Neuronal stem cell (in vitro differentiated cells): ENCODE measurements at regions not wholly inside any gene's neighbourhood (a gene's known extent, or its start where the extent isn't known, plus 50 kb on each side); places are given as distances from the start of the nearest gene placed in this dataset.

Source experiments
- DNase-seq: peaks from one replicate; pipeline ENCODE4 v3.0.0-alpha.2; 2013; ENCODE audit warnings: low spot score
- H2AFZ ChIP-seq: one replicate; pipeline ENCODE4 v1.6.1; 2013; ENCODE audit warnings: mild to moderate bottlenecking, low read length, inconsistent platforms
- H2AK5ac ChIP-seq: 2 replicates; pipeline ENCODE4 v1.6.1; 2013; ENCODE audit warnings: low read depth, mild to moderate bottlenecking, inconsistent platforms, low read length, moderate library complexity, mixed read lengths
- H2BK120ac ChIP-seq: 2 replicates; pipeline ENCODE4 v1.6.1; 2013; ENCODE audit warnings: low read depth, mild to moderate bottlenecking, inconsistent platforms, low read length, moderate library complexity, mixed read lengths
- H2BK12ac ChIP-seq: one replicate; pipeline ENCODE4 v1.6.1; 2013; ENCODE audit warnings: low read length, inconsistent platforms
- H2BK15ac ChIP-seq: 2 replicates; pipeline ENCODE4 v1.6.1; 2013; ENCODE audit warnings: mild to moderate bottlenecking, low read length, inconsistent platforms, mixed read lengths
- H2BK5ac ChIP-seq: one replicate; pipeline ENCODE4 v1.6.1; 2013; ENCODE audit warnings: inconsistent platforms, mild to moderate bottlenecking, low read length, moderate library complexity
- H3K14ac ChIP-seq: one replicate; pipeline ENCODE4 v1.6.1; 2013; ENCODE audit warnings: low read length, inconsistent platforms
- H3K18ac ChIP-seq: 2 replicates; pipeline ENCODE4 v1.6.1; 2013; ENCODE audit warnings: low read length, inconsistent platforms
- H3K23ac ChIP-seq: 2 replicates; pipeline ENCODE4 v1.6.1; 2013; ENCODE audit warnings: low read depth, mild to moderate bottlenecking, mixed read lengths, low read length, inconsistent platforms; ENCODE audit not compliant: poor library complexity
- H3K27ac ChIP-seq: replicated peaks from 3 replicates; pipeline ENCODE4 v1.5.1; 2013; ENCODE audit warnings: low read length, inconsistent platforms
- H3K27me3 ChIP-seq, 3 experiments: 2 replicates each; pipeline ENCODE4 v1.6.1; 2013; ENCODE audit warnings: low read length in 3 of 3, mild to moderate bottlenecking in 2 of 3, inconsistent platforms in 1 of 3, low read depth in 1 of 3, mixed read lengths in 1 of 3, moderate library complexity in 1 of 3; ENCODE audit not compliant: control insufficient read depth in 3 of 3, insufficient read depth in 3 of 3
- H3K36me3 ChIP-seq, 2 donors: replicated peaks in 1 of 2; 2 replicates each; pipeline ENCODE4 v1.6.1; 2013; ENCODE audit warnings: low read length in 2 of 2; ENCODE audit not compliant: control insufficient read depth in 2 of 2, insufficient read depth in 2 of 2
- H3K4ac ChIP-seq: 2 replicates; pipeline ENCODE4 v1.6.1; 2013; ENCODE audit warnings: inconsistent platforms, mild to moderate bottlenecking, low read length, moderate library complexity
- H3K4me1 ChIP-seq, 2 donors: 1 replicate in 1 of 2; 2 replicates in 1 of 2; pipeline ENCODE4 v1.6.1; 2013; ENCODE audit warnings: low read length in 2 of 2, low read depth in 1 of 2; ENCODE audit not compliant: control insufficient read depth in 2 of 2, insufficient read depth in 1 of 2
- H3K4me2 ChIP-seq: one replicate; pipeline ENCODE4 v1.6.1; 2013; ENCODE audit warnings: mild to moderate bottlenecking, low read length, inconsistent platforms; ENCODE audit not compliant: insufficient read depth, poor library complexity, severe bottlenecking
- H3K4me3 ChIP-seq, 2 donors: 2 replicates each; pipeline ENCODE4 v1.5.1; 2013; ENCODE audit warnings: low read length in 2 of 2, mild to moderate bottlenecking in 2 of 2, inconsistent platforms in 1 of 2, moderate library complexity in 1 of 2
- H3K79me1 ChIP-seq: one replicate; pipeline ENCODE4 v1.6.1; 2013; ENCODE audit warnings: low read depth, mild to moderate bottlenecking, inconsistent platforms, low read length, moderate library complexity
- H3K9ac ChIP-seq: one replicate; pipeline ENCODE4 v1.6.1; 2013; ENCODE audit warnings: mild to moderate bottlenecking, low read depth, low read length, inconsistent platforms; ENCODE audit not compliant: poor library complexity
- H3K9me3 ChIP-seq, 2 donors: replicated peaks in 1 of 2; 2 replicates each; pipeline versions ENCODE3 to v1.6.1; 2013; ENCODE audit warnings: low read length in 2 of 2, mild to moderate bottlenecking in 2 of 2, inconsistent platforms in 1 of 2, low read depth in 1 of 2, mixed read lengths in 1 of 2, moderate library complexity in 1 of 2; ENCODE audit not compliant: control insufficient read depth in 2 of 2, insufficient read depth in 1 of 2
- H4K8ac ChIP-seq: one replicate; pipeline ENCODE4 v1.6.1; 2013; ENCODE audit warnings: low read depth, mild to moderate bottlenecking, inconsistent platforms, low read length, moderate library complexity
- H4K91ac ChIP-seq: one replicate; pipeline ENCODE4 v1.6.1; 2013; ENCODE audit warnings: low read length, low read depth, mild to moderate bottlenecking, inconsistent platforms; ENCODE audit not compliant: poor library complexity
- WGBS, 2 donors: extraction: QIAGEN DNeasy Blood & Tissue Kit; methylation state at CpG; one replicate each; pipeline ENCODE4 v1.1.7; 2013; ENCODE audit warnings: missing lambda C conversion rate in 2 of 2, mixed read lengths in 1 of 2; ENCODE audit not compliant: insufficient read length in 2 of 2, insufficient replicate concordance in 1 of 2; ENCODE audit errors: extremely low coverage in 2 of 2; 5-methylcytosine and 5-hydroxymethylcytosine counted together

GRCh38 chr2:212894026-212894425 is 257.4 kb downstream of the IKZF2 start:
- no peak overlapping the region for H3K27ac ChIP-seq
- no peak overlapping the region for H4K8ac ChIP-seq
- no peak overlapping the region for H2AFZ ChIP-seq
- H3K23ac ChIP-seq, result no peak overlapping the region
- no peak overlapping the region for H2BK12ac ChIP-seq
- H3K27me3 ChIP-seq, result no peaks in the 10 kb centered on the region
- no peak overlapping the region for H3K14ac ChIP-seq
- H2AK5ac ChIP-seq, result no peak overlapping the region
- no peak overlapping the region for H2BK5ac ChIP-seq
- H3K4me3 ChIP-seq, result no peak overlapping the region
- H3K18ac ChIP-seq, result no peak overlapping the region
- no peak overlapping the region for H3K4ac ChIP-seq
- no peak overlapping the region for H4K91ac ChIP-seq
- DNase-seq, result no peak
- no peak overlapping the region for H3K9ac ChIP-seq
- no peak overlapping the region for H2BK15ac ChIP-seq
- H3K4me1 ChIP-seq, result peaks cover 3% of the 10 kb centered on the region in 2 donors
- no peaks in the 10 kb centered on the region for H3K79me1 ChIP-seq
- no peak overlapping the region for H2BK120ac ChIP-seq
- peaks cover 0 to 3% of the 10 kb centered on the region in 2 donors for H3K9me3 ChIP-seq
- peaks cover 0 to 2% of the 10 kb centered on the region in 2 donors for H3K36me3 ChIP-seq
- no peak overlapping the region for H3K4me2 ChIP-seq
- no CpG with 5 or more reads among the region's 1 CpG for WGBS, 2 donors

- no peak overlapping the region for H2BK15ac ChIP-seq
- H3K4me2 ChIP-seq, result no peak overlapping the region
- H2BK12ac ChIP-seq, result no peak overlapping the region
- H2AK5ac ChIP-seq, result no peak overlapping the region
- no peak overlapping the region for H3K14ac ChIP-seq
- H3K4ac ChIP-seq, result no peak overlapping the region
- peaks cover 0 to 2% of the 10 kb centered on the region in 2 donors for H3K36me3 ChIP-seq
- H4K91ac ChIP-seq, result no peak overlapping the region
- WGBS, 2 donors, result no CpG with 5 or more reads among the region's 3 CpGs
- no peaks in the 10 kb centered on the region for H3K27me3 ChIP-seq
- no peak overlapping the region for H3K4me3 ChIP-seq
- no peaks in the 10 kb centered on the region for H3K79me1 ChIP-seq
- H3K9me3 ChIP-seq, result peaks cover 0 to 3% of the 10 kb centered on the region in 2 donors
- DNase-seq, result peak; percentile 39
- peaks cover 3% of the 10 kb centered on the region in 2 donors for H3K4me1 ChIP-seq
- no peak overlapping the region for H2BK5ac ChIP-seq
- H2BK120ac ChIP-seq, result no peak overlapping the region
- peak overlapping the region; percentile 56 for H2AFZ ChIP-seq
- H3K27ac ChIP-seq, result no peak overlapping the region
- H3K23ac ChIP-seq, result no peak overlapping the region
- H3K9ac ChIP-seq, result no peak overlapping the region
- H4K8ac ChIP-seq, result no peak overlapping the region
- H3K18ac ChIP-seq, result no peak overlapping the region
These were observed 258.2 kb downstream of the IKZF2 start for GRCh38 chr2:212893216-212893615.

GRCh38 chr2:212892193-212892592 is 259.2 kb downstream of the IKZF2 start:
- peaks cover 0 to 3% of the 10 kb centered on the region in 2 donors for H3K9me3 ChIP-seq
- no peak for DNase-seq
- no CpG with 5 or more reads among the region's 3 CpGs for WGBS, 2 donors

GRCh38 chr2:212891580-212891979 is 259.8 kb downstream of the IKZF2 start:
- no peak for DNase-seq
- Histone ChIP-seq H3K14ac (no peak overlapping the region), H3K27ac (no peak overlapping the region), H3K9ac (no peak overlapping the region), H2BK15ac (peak overlapping the region; percentile 55), H4K91ac (no peak overlapping the region), H3K79me1 (no peaks in the 10 kb centered on the region), H4K8ac (no peak overlapping the region), H2BK5ac (no peak overlapping the region), H2BK120ac (no peak overlapping the region), H3K4ac (no peak overlapping the region), H3K36me3 (peaks cover 0 to 2% of the 10 kb centered on the region in 2 donors), H3K18ac (no peak overlapping the region), H2AFZ (no peak overlapping the region), H2BK12ac (no peak overlapping the region), H3K4me3 (no peak overlapping the region), H3K9me3 (peaks cover 0 to 3% of the 10 kb centered on the region in 2 donors), H3K27me3 (no peaks in the 10 kb centered on the region), H3K4me1 (peaks cover 3% of the 10 kb centered on the region in 2 donors), H3K23ac (no peak overlapping the region), H2AK5ac (no peak overlapping the region), H3K4me2 (no peak overlapping the region)
- no CpG with 5 or more reads among the region's 2 CpGs for WGBS, 2 donors

More at GRCh38 chr2:212892193-212892592, 259.2 kb downstream of the IKZF2 start:
- Histone ChIP-seq H2BK12ac (no peak overlapping the region), H2AFZ (no peak overlapping the region), H4K8ac (no peak overlapping the region), H3K27me3 (no peaks in the 10 kb centered on the region), H3K27ac (no peak overlapping the region), H3K79me1 (no peaks in the 10 kb centered on the region), H4K91ac (no peak overlapping the region), H3K18ac (no peak overlapping the region), H2BK120ac (no peak overlapping the region), H2AK5ac (no peak overlapping the region), H2BK15ac (no peak overlapping the region), H3K9ac (no peak overlapping the region), H3K23ac (no peak overlapping the region), H3K36me3 (peaks cover 0 to 2% of the 10 kb centered on the region in 2 donors), H3K14ac (no peak overlapping the region), H3K4me1 (peaks cover 3% of the 10 kb centered on the region in 2 donors), H3K4ac (no peak overlapping the region), H2BK5ac (no peak overlapping the region), H3K4me3 (no peak overlapping the region), H3K4me2 (no peak overlapping the region)
